ENCODE measurements at regions not wholly inside any gene's neighbourhood (a gene's known extent, or its start where the extent isn't known, plus 50 kb on each side); places are given as distances from the start of the nearest gene placed in this dataset.

- no peak for TF ChIP-seq FOXP2 (optimal IDR thresholded peaks at IDR 0.05; ENCODE audit: borderline replicate concordance, extremely low read depth, extremely low read length, insufficient read depth)
- TF ChIP-seq POLR2AphosphoS5 (IDR thresholded peaks at IDR 0.05; ENCODE audit: low read depth, low read length), result no peak
- TF ChIP-seq TAF1 (IDR thresholded peaks at IDR 0.05; ENCODE audit: borderline replicate concordance, insufficient read depth, low read length), result no peak
- TF ChIP-seq, protein P1, sequence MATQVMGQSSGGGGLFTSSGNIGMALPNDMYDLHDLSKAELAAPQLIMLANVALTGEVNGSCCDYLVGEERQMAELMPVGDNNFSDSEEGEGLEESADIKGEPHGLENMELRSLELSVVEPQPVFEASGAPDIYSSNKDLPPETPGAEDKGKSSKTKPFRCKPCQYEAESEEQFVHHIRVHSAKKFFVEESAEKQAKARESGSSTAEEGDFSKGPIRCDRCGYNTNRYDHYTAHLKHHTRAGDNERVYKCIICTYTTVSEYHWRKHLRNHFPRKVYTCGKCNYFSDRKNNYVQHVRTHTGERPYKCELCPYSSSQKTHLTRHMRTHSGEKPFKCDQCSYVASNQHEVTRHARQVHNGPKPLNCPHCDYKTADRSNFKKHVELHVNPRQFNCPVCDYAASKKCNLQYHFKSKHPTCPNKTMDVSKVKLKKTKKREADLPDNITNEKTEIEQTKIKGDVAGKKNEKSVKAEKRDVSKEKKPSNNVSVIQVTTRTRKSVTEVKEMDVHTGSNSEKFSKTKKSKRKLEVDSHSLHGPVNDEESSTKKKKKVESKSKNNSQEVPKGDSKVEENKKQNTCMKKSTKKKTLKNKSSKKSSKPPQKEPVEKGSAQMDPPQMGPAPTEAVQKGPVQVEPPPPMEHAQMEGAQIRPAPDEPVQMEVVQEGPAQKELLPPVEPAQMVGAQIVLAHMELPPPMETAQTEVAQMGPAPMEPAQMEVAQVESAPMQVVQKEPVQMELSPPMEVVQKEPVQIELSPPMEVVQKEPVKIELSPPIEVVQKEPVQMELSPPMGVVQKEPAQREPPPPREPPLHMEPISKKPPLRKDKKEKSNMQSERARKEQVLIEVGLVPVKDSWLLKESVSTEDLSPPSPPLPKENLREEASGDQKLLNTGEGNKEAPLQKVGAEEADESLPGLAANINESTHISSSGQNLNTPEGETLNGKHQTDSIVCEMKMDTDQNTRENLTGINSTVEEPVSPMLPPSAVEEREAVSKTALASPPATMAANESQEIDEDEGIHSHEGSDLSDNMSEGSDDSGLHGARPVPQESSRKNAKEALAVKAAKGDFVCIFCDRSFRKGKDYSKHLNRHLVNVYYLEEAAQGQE (IDR thresholded peaks at IDR 0.05; ENCODE audit: insufficient read depth in 1 of 2, low read depth in 2 of 2, low read length in 2 of 2), result no peak
- TF ChIP-seq SIN3A (IDR thresholded peaks at IDR 0.05; ENCODE audit: borderline replicate concordance, insufficient read depth, low read length), result no peak
Measured at GRCh38 chr6:112622036-112622435, 274.9 kb downstream of the RFPL4B start.

GRCh38 chr6:112626468-112627082 is 279.4 kb downstream of the RFPL4B start:
- TF ChIP-seq FOXP2 (optimal IDR thresholded peaks at IDR 0.05; ENCODE audit: borderline replicate concordance, extremely low read depth, extremely low read length, insufficient read depth) (no peak), SIN3A (IDR thresholded peaks at IDR 0.05; ENCODE audit: borderline replicate concordance, insufficient read depth, low read length) (no peak), POLR2AphosphoS5 (IDR thresholded peaks at IDR 0.05; ENCODE audit: low read depth, low read length) (no peak), TAF1 (IDR thresholded peaks at IDR 0.05; ENCODE audit: borderline replicate concordance, insufficient read depth, low read length) (no peak)
- TF ChIP-seq, protein P1 (IDR thresholded peaks at IDR 0.05; ENCODE audit: insufficient read depth in 1 of 2, low read depth in 2 of 2, low read length in 2 of 2), result no peak

DNA sequence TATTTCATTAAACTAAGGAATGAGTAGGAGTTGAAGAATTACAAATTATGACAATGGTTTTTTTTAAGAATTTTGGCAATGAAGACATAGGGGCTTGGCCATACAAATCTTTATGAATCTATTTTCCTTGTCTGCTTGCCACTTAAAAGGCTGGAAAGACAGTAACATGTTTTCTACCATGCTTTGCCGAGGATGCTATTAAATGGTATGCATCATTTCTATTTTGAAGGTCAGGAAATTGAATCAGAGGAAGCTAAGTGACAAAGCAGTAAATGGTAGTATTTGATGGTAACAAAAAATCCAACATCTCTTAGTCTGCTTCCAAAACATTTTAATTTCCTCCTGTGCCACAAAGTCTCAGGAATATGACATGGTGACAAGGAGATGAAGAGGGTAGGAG is 287.2 kb downstream of the RFPL4B start:
- no peak for TF ChIP-seq TAF1 (IDR thresholded peaks at IDR 0.05; ENCODE audit: borderline replicate concordance, insufficient read depth, low read length)
- no peak for TF ChIP-seq SIN3A (IDR thresholded peaks at IDR 0.05; ENCODE audit: borderline replicate concordance, insufficient read depth, low read length)
- TF ChIP-seq, protein P1 (IDR thresholded peaks at IDR 0.05; ENCODE audit: insufficient read depth in 1 of 2, low read depth in 2 of 2, low read length in 2 of 2), result no peak
- TF ChIP-seq FOXP2 (optimal IDR thresholded peaks at IDR 0.05; ENCODE audit: borderline replicate concordance, extremely low read depth, extremely low read length, insufficient read depth), result no peak
- no peak for TF ChIP-seq POLR2AphosphoS5 (IDR thresholded peaks at IDR 0.05; ENCODE audit: low read depth, low read length)

DNA sequence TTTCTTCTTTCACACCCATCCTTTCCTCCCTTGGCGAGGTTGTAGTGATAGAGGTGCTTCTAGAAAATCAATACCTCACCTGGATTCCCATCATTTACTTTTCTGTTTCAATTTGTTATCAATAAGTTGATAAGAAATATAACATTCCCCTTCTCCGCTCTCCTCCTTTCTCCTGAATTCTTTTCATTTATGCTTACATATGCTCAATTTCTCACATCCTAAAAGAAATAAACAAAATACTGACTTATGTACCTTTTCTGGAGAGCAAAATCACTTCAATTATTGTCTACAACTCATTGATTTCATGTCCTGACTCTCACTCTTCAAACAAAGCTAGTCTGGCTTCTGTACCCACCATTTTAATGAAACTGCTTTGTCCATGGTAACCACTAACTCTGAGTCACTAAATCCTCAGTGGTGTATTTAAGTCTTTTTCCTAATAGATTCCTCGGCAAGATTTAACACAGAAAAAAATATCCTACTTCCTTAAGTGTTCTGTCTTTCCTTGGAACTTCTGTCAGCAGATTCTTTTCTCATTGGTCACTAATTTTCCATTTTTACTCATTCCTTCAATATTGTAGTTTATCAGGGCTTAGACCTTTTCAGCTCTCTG is 289.6 kb downstream of the RFPL4B start:
- no peak for TF ChIP-seq SIN3A (IDR thresholded peaks at IDR 0.05; ENCODE audit: borderline replicate concordance, insufficient read depth, low read length)
- no peak for TF ChIP-seq TAF1 (IDR thresholded peaks at IDR 0.05; ENCODE audit: borderline replicate concordance, insufficient read depth, low read length)
- no peak for TF ChIP-seq POLR2AphosphoS5 (IDR thresholded peaks at IDR 0.05; ENCODE audit: low read depth, low read length)
- TF ChIP-seq FOXP2 (optimal IDR thresholded peaks at IDR 0.05; ENCODE audit: borderline replicate concordance, extremely low read depth, extremely low read length, insufficient read depth), result no peak
- TF ChIP-seq, protein P1 (IDR thresholded peaks at IDR 0.05; ENCODE audit: insufficient read depth in 1 of 2, low read depth in 2 of 2, low read length in 2 of 2), result no peak
